ENCODE measurements at regions not wholly inside any gene's neighbourhood (a gene's known extent, or its start where the extent isn't known, plus 50 kb on each side); places are given as distances from the start of the nearest gene placed in this dataset.
A peak's percentile ranks its signal among the peaks of the same experiment; 100 is the strongest.

- TF ChIP-seq YY1 (IDR thresholded peaks at IDR 0.05; ENCODE audit: insufficient read depth, insufficient read length) (no peak), SUZ12 (IDR thresholded peaks at IDR 0.05; ENCODE audit: extremely low read depth, insufficient read depth, insufficient read length) (no peak), ZNF274 (IDR thresholded peaks at IDR 0.05; ENCODE audit: low read depth, low read length) (no peak)
- no peaks in the 10 kb centered on the region for H3K4me1 ChIP-seq (ENCODE audit: insufficient read depth, insufficient read length)
- DNase-seq (ENCODE audit: low read depth, low spot score), result no peak
- H3K9ac ChIP-seq (ENCODE audit: insufficient read length, low read depth), result no peak overlapping the region
- H3K27me3 ChIP-seq (ENCODE audit: insufficient read depth, insufficient read length), result no peaks in the 10 kb centered on the region
- no peaks in the 10 kb centered on the region for H3K9me3 ChIP-seq (ENCODE audit: insufficient read depth, low read length)
- H3K36me3 ChIP-seq (ENCODE audit: insufficient read depth, insufficient read length, low read length), result no peaks in the 10 kb centered on the region
- no peak overlapping the region for H3K4me3 ChIP-seq (ENCODE audit: insufficient read length, low read depth)
These were observed 432.6 kb downstream of the SATB2 start for GRCh38 chr2:199025146-199025545.

GRCh38 chr2:199024224-199024623 is 433.5 kb downstream of the SATB2 start:
- Histone ChIP-seq H3K4me3 (ENCODE audit: insufficient read length, low read depth) (no peak overlapping the region), H3K4me1 (ENCODE audit: insufficient read depth, insufficient read length) (no peaks in the 10 kb centered on the region), H3K9ac (ENCODE audit: insufficient read length, low read depth) (no peak overlapping the region), H3K36me3 (ENCODE audit: insufficient read depth, insufficient read length, low read length) (no peaks in the 10 kb centered on the region), H3K27me3 (ENCODE audit: insufficient read depth, insufficient read length) (no peaks in the 10 kb centered on the region), H3K9me3 (ENCODE audit: insufficient read depth, low read length) (no peaks in the 10 kb centered on the region)
- DNase-seq (ENCODE audit: low read depth, low spot score), result no peak
- TF ChIP-seq YY1 (IDR thresholded peaks at IDR 0.05; ENCODE audit: insufficient read depth, insufficient read length) (no peak), ZNF274 (IDR thresholded peaks at IDR 0.05; ENCODE audit: low read depth, low read length) (no peak), SUZ12 (IDR thresholded peaks at IDR 0.05; ENCODE audit: extremely low read depth, insufficient read depth, insufficient read length) (no peak)

GRCh38 chr2:199019898-199020507 is 437.7 kb downstream of the SATB2 start:
- no peak overlapping the region for H3K9ac ChIP-seq (ENCODE audit: insufficient read length, low read depth)
- H3K4me1 ChIP-seq (ENCODE audit: insufficient read depth, insufficient read length), result no peaks in the 10 kb centered on the region
- H3K4me3 ChIP-seq (ENCODE audit: insufficient read length, low read depth), result no peak overlapping the region
- no peak for TF ChIP-seq SUZ12 (IDR thresholded peaks at IDR 0.05; ENCODE audit: extremely low read depth, insufficient read depth, insufficient read length)
- no peak for TF ChIP-seq YY1 (IDR thresholded peaks at IDR 0.05; ENCODE audit: insufficient read depth, insufficient read length)
- TF ChIP-seq ZNF274 (IDR thresholded peaks at IDR 0.05; ENCODE audit: low read depth, low read length), result no peak
- H3K9me3 ChIP-seq (ENCODE audit: insufficient read depth, low read length), result no peaks in the 10 kb centered on the region
- no peaks in the 10 kb centered on the region for H3K27me3 ChIP-seq (ENCODE audit: insufficient read depth, insufficient read length)
- H3K36me3 ChIP-seq (ENCODE audit: insufficient read depth, insufficient read length, low read length), result no peaks in the 10 kb centered on the region
- DNase-seq (ENCODE audit: low read depth, low spot score), result peak; percentile 30

- Histone ChIP-seq H3K4me3 (ENCODE audit: insufficient read length, low read depth) (no peak overlapping the region), H3K36me3 (ENCODE audit: insufficient read depth, insufficient read length, low read length) (no peaks in the 10 kb centered on the region), H3K9ac (ENCODE audit: insufficient read length, low read depth) (no peak overlapping the region), H3K9me3 (ENCODE audit: insufficient read depth, low read length) (no peaks in the 10 kb centered on the region), H3K4me1 (ENCODE audit: insufficient read depth, insufficient read length) (no peaks in the 10 kb centered on the region), H3K27me3 (ENCODE audit: insufficient read depth, insufficient read length) (no peaks in the 10 kb centered on the region)
- no peak for DNase-seq (ENCODE audit: low read depth, low spot score)
- TF ChIP-seq ZNF274 (IDR thresholded peaks at IDR 0.05; ENCODE audit: low read depth, low read length), result no peak
- no peak for TF ChIP-seq YY1 (IDR thresholded peaks at IDR 0.05; ENCODE audit: insufficient read depth, insufficient read length)
- no peak for TF ChIP-seq SUZ12 (IDR thresholded peaks at IDR 0.05; ENCODE audit: extremely low read depth, insufficient read depth, insufficient read length)
These were observed 438.9 kb downstream of the SATB2 start for GRCh38 chr2:199018826-199019225.

GRCh38 chr2:199015072-199015471 is 442.7 kb downstream of the SATB2 start:
- Histone ChIP-seq H3K9ac (ENCODE audit: insufficient read length, low read depth) (no peak overlapping the region), H3K4me1 (ENCODE audit: insufficient read depth, insufficient read length) (no peaks in the 10 kb centered on the region), H3K4me3 (ENCODE audit: insufficient read length, low read depth) (no peak overlapping the region), H3K9me3 (ENCODE audit: insufficient read depth, low read length) (no peaks in the 10 kb centered on the region), H3K27me3 (ENCODE audit: insufficient read depth, insufficient read length) (no peaks in the 10 kb centered on the region), H3K36me3 (ENCODE audit: insufficient read depth, insufficient read length, low read length) (no peaks in the 10 kb centered on the region)
- DNase-seq (ENCODE audit: low read depth, low spot score), result no peak
- no peak for TF ChIP-seq ZNF274 (IDR thresholded peaks at IDR 0.05; ENCODE audit: low read depth, low read length)

GRCh38 chr2:199014226-199014625 is 443.5 kb downstream of the SATB2 start:
- no peaks in the 10 kb centered on the region for H3K36me3 ChIP-seq (ENCODE audit: insufficient read depth, insufficient read length, low read length)
- no peak for DNase-seq (ENCODE audit: low read depth, low spot score)
- H3K4me1 ChIP-seq (ENCODE audit: insufficient read depth, insufficient read length), result no peaks in the 10 kb centered on the region
- no peaks in the 10 kb centered on the region for H3K27me3 ChIP-seq (ENCODE audit: insufficient read depth, insufficient read length)
- no peaks in the 10 kb centered on the region for H3K9me3 ChIP-seq (ENCODE audit: insufficient read depth, low read length)
- H3K9ac ChIP-seq (ENCODE audit: insufficient read length, low read depth), result no peak overlapping the region
- TF ChIP-seq SUZ12 (IDR thresholded peaks at IDR 0.05; ENCODE audit: extremely low read depth, insufficient read depth, insufficient read length) (no peak), ZNF274 (IDR thresholded peaks at IDR 0.05; ENCODE audit: low read depth, low read length) (no peak), YY1 (IDR thresholded peaks at IDR 0.05; ENCODE audit: insufficient read depth, insufficient read length) (no peak)
- H3K4me3 ChIP-seq (ENCODE audit: insufficient read length, low read depth), result no peak overlapping the region

GRCh38 chr2:199011908-199012307 is 445.8 kb downstream of the SATB2 start:
- H3K4me3 ChIP-seq (ENCODE audit: insufficient read length, low read depth), result no peak overlapping the region
- H3K27me3 ChIP-seq (ENCODE audit: insufficient read depth, insufficient read length), result no peaks in the 10 kb centered on the region
- no peaks in the 10 kb centered on the region for H3K36me3 ChIP-seq (ENCODE audit: insufficient read depth, insufficient read length, low read length)
- no peaks in the 10 kb centered on the region for H3K4me1 ChIP-seq (ENCODE audit: insufficient read depth, insufficient read length)
- no peak for DNase-seq (ENCODE audit: low read depth, low spot score)
- TF ChIP-seq ZNF274 (IDR thresholded peaks at IDR 0.05; ENCODE audit: low read depth, low read length) (no peak), YY1 (IDR thresholded peaks at IDR 0.05; ENCODE audit: insufficient read depth, insufficient read length) (no peak), SUZ12 (IDR thresholded peaks at IDR 0.05; ENCODE audit: extremely low read depth, insufficient read depth, insufficient read length) (no peak)
- H3K9ac ChIP-seq (ENCODE audit: insufficient read length, low read depth), result no peak overlapping the region
- H3K9me3 ChIP-seq (ENCODE audit: insufficient read depth, low read length), result no peaks in the 10 kb centered on the region
